ENCODE measurements at regions not wholly inside any gene's neighbourhood (a gene's known extent, or its start where the extent isn't known, plus 50 kb on each side); places are given as distances from the start of the nearest gene placed in this dataset.
"Not testable (repeated sequence)": the region's sequence is repeated elsewhere in the genome, so short reads cannot be mapped to it uniquely, and the experiment has no call there.

- TF ChIP-seq CTCF (IDR thresholded peaks at IDR 0.05; ENCODE audit: low read depth, low read length, missing control alignments), result no peak
- no peak overlapping the region for H3K4me3 ChIP-seq (ENCODE audit: low read depth, low read length)
- DNase-seq (ENCODE audit: low read depth), result no peak
Observed at GRCh38 chr6:4358414-4359107, 223.2 kb upstream of the ECI2 start.

DNA sequence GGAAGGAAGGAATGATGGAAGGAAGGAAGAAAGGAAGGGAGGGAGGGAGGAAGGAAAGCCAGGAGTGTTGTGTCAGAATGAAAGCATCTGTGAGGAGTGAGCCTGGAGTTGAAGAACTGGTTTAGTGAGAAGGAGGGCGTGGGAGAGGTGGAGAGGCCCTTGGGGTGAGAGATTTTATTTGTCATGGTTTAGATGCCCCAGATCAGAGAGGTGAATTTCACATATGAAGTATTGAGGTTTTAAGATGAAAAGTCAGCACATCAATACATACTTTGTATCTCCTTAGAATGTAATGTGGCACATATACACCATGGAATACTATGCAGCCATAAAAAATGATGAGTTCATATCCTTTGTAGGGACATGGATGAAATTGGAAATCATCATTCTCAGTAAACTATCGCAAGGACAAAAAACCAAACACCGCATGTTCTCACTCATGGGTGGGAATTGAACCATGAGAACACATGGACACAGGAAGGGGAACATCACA is 222.3 kb upstream of the ECI2 start:
- DNase-seq (ENCODE audit: low read depth); H3K4me3 ChIP-seq (ENCODE audit: low read depth, low read length): not testable (repeated sequence)

- DNase-seq (ENCODE audit: low read depth), result no peak
- H3K4me3 ChIP-seq (ENCODE audit: low read depth, low read length), result no peak overlapping the region
- TF ChIP-seq CTCF (IDR thresholded peaks at IDR 0.05; ENCODE audit: low read depth, low read length, missing control alignments), result no peak
Observed at GRCh38 chr6:4356899-4357659, 221.7 kb upstream of the ECI2 start.

DNA sequence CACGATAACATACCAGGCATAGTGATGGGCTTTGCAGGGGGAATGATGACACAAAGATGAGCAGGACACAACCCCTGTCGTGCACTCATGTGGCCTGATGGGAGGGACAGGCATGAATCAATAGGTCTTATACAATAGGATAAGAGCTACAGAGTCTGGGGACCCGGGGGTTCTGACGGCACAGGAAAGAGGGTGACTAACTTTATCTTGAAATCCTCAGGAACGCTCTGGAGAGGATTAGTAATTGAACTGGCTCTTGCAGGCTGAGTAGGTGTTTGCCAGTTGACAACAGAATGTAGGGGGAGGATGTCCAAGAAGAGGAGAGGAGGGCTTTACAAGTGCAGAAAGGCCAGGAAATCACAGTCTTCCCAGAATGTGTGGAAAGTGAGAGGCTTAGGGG is 219.9 kb upstream of the ECI2 start:
- TF ChIP-seq CTCF (IDR thresholded peaks at IDR 0.05; ENCODE audit: low read depth, low read length, missing control alignments), result no peak
- no peak overlapping the region for H3K4me3 ChIP-seq (ENCODE audit: low read depth, low read length)
- DNase-seq (ENCODE audit: low read depth), result no peak

DNA sequence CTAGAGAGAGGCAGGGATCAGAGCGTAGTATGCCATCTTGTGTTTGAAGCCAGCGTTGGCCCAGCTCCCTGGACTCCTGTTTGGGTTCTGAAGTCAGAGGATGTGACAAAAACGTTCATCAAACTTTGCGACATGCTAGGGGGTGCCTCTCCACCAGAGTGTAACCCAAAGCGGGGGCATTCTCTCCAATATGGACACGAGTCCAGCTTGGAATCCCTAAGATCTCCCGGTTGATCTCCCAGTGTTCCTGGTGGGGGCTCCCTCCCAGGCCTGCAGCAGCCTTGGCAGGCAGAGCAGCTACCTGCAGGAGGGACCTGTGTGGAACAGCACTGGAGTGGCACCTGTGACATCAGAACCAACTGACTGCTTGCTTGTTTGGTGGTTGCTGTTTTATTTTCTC is 218.8 kb upstream of the ECI2 start:
- H3K4me3 ChIP-seq (ENCODE audit: low read depth, low read length), result no peak overlapping the region

GRCh38 chr6:4352731-4353130 is 217.4 kb upstream of the ECI2 start:
- TF ChIP-seq CTCF (IDR thresholded peaks at IDR 0.05; ENCODE audit: low read depth, low read length, missing control alignments), result no peak
- DNase-seq (ENCODE audit: low read depth), result no peak
- no peak overlapping the region for H3K4me3 ChIP-seq (ENCODE audit: low read depth, low read length)

More for the DNA sequence above, 218.8 kb upstream of the ECI2 start:
- no peak for TF ChIP-seq CTCF (IDR thresholded peaks at IDR 0.05; ENCODE audit: low read depth, low read length, missing control alignments)
- DNase-seq (ENCODE audit: low read depth), result no peak

DNA sequence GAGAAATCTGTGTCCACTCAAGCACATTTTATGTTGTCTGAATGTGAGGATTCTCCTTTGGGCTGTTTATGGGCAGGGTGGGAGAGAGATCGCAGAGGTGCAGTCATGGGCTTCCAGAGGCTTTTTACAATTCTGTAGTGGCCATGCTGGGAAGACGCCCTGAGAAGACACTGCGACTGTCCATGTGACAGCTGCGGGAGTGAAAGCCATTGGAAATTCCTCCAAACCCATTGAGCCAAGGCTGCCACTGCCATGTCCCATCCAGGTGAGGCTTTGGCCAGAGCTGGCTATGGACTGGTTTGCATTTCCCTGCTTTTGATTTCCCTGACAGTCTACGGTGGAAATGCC is 216.9 kb upstream of the ECI2 start:
- no peak overlapping the region for H3K4me3 ChIP-seq (ENCODE audit: low read depth, low read length)
- no peak for DNase-seq (ENCODE audit: low read depth)
- no peak for TF ChIP-seq CTCF (IDR thresholded peaks at IDR 0.05; ENCODE audit: low read depth, low read length, missing control alignments)
